PC-3 (cell line): ENCODE measurements at regions not wholly inside any gene's neighbourhood (a gene's known extent, or its start where the extent isn't known, plus 50 kb on each side); places are given as distances from the start of the nearest gene placed in this dataset.

Experiments
- CTCF ChIP-seq: fragments of 300-600 bp; sonication (generic); conservative IDR thresholded peaks from 2 replicates; pipeline ENCODE4 v1.5.1; 2017; ENCODE audit warnings: antibody characterized with exemption, low read depth, mild to moderate bottlenecking, low read length
- EZH2 ChIP-seq: fragments of 300-600 bp; sonication (generic); IDR thresholded peaks from one replicate; pipeline ENCODE4 v1.6.1; 2017; ENCODE audit warnings: antibody characterized with exemption, mild to moderate bottlenecking, low read length; ENCODE audit not compliant: unreplicated experiment
- EZH2phosphoT487 ChIP-seq: fragments of 300-600 bp; sonication (generic); IDR thresholded peaks from 2 replicates; pipeline ENCODE4 v1.6.1; 2018; ENCODE audit warnings: mild to moderate bottlenecking, antibody characterized with exemption, low read length, borderline replicate concordance

- TF ChIP-seq EZH2phosphoT487 (no peak), CTCF (no peak), EZH2 (no peak)
These were observed 172.9 kb upstream of the GRM3 start for GRCh38 chr7:86470763-86471162.
